WTC11 (cell line): ENCODE measurements at regions not wholly inside any gene's neighbourhood (a gene's known extent, or its start where the extent isn't known, plus 50 kb on each side); places are given as distances from the start of the nearest gene placed in this dataset.

Source experiments
- ATAC-seq: fragments of 200-7000 bp; cut with Tn5 transposase; 2 replicates; pipeline ENCODE4 v1.10.0; 2021; ENCODE audit warnings: mild to moderate bottlenecking, moderate library complexity
- CTCF ChIA-PET: fragments of 300-600 bp; sonication (Branson Sonifier 250); formaldehyde crosslinking; loops from one replicate; lab custom pipeline; 2021; ENCODE audit warnings: antibody characterized with exemption; lab: Charles Lee
- POLR2A ChIA-PET: fragments of 350-600 bp; sonication (Branson Sonifier 250); formaldehyde crosslinking; loops from one replicate; lab custom pipeline; 2021; ENCODE audit warnings: antibody characterized with exemption; lab: Charles Lee
- DNase-seq: peaks from one replicate; pipeline ENCODE4 v3.0.0; 2021; ENCODE audit warnings: low spot score
- H3K27ac Mint-ChIP-seq: 2 replicates; pipeline ENCODE4 v1.8.0; 2021; ENCODE audit warnings: mixed read lengths
- H3K27me3 Mint-ChIP-seq: 2 replicates; pipeline ENCODE4 v1.8.0; 2021; ENCODE audit warnings: low read depth, mild to moderate bottlenecking, moderate library complexity, mixed read lengths
- H3K36me3 Mint-ChIP-seq: 2 replicates; pipeline ENCODE4 v1.8.0; 2021; ENCODE audit warnings: mixed read lengths
- H3K4me1 Mint-ChIP-seq: 2 replicates; pipeline ENCODE4 v1.8.0; 2022; ENCODE audit warnings: mixed read lengths
- H3K4me3 Mint-ChIP-seq: 2 replicates; pipeline ENCODE4 v1.8.0; 2021; ENCODE audit warnings: mild to moderate bottlenecking, moderate library complexity, mixed read lengths
- H3K9me3 Mint-ChIP-seq: 2 replicates; pipeline ENCODE4 v1.8.0; 2021; ENCODE audit warnings: mixed read lengths
- FOXJ3 ChIP-seq: sonication (generic); formaldehyde crosslinking; IDR thresholded peaks from 2 replicates; pipeline ENCODE4 v1.9.0; 2021; ENCODE audit warnings: missing genetic modification reagents, mild to moderate bottlenecking, borderline replicate concordance
- FOXP1 ChIP-seq: sonication (generic); formaldehyde crosslinking; IDR thresholded peaks from 2 replicates; pipeline ENCODE4 v1.8.0; 2022; ENCODE audit warnings: missing genetic modification reagents, mild to moderate bottlenecking, moderate library complexity, borderline replicate concordance
- JUN ChIP-seq: sonication (generic); formaldehyde crosslinking; IDR thresholded peaks from 2 replicates; pipeline ENCODE4 v1.8.0; 2023; ENCODE audit warnings: mild to moderate bottlenecking, missing genetic modification reagents
- RELA ChIP-seq: sonication (generic); formaldehyde crosslinking; IDR thresholded peaks from 2 replicates; pipeline ENCODE4 v1.8.1; 2022; ENCODE audit warnings: missing genetic modification reagents, mild to moderate bottlenecking, borderline replicate concordance
- RORB ChIP-seq: fragments of 250-450 bp; sonication (Bioruptor Pico); IDR thresholded peaks from 2 replicates; pipeline ENCODE4 v1.9.0; 2021; ENCODE audit warnings: mild to moderate bottlenecking
- SMAD4 ChIP-seq: sonication (generic); formaldehyde crosslinking; IDR thresholded peaks from 2 replicates; pipeline ENCODE4 v1.8.0; 2022; ENCODE audit warnings: mild to moderate bottlenecking, missing genetic modification reagents
- SP1 ChIP-seq: sonication (generic); formaldehyde crosslinking; conservative IDR thresholded peaks from 2 replicates; pipeline ENCODE4 v1.8.1; 2022; ENCODE audit warnings: missing genetic modification reagents
- ZNF317 ChIP-seq: sonication (generic); formaldehyde crosslinking; IDR thresholded peaks from 2 replicates; pipeline ENCODE4 v1.8.1; 2023; ENCODE audit warnings: low read depth, mild to moderate bottlenecking, moderate library complexity, missing genetic modification reagents, borderline replicate concordance
- ZNF416 ChIP-seq: fragments of 250-450 bp; sonication (Bioruptor Pico); IDR thresholded peaks from 2 replicates; pipeline ENCODE4 v1.9.0; 2021; ENCODE audit warnings: mild to moderate bottlenecking, inconsistent platforms
- TF ChIP-seq, protein P1 (sequence below): fragments of 250-450 bp; sonication (Bioruptor Pico); IDR thresholded peaks from 2 replicates; pipeline ENCODE4 v2.1.2; 2022; ENCODE audit warnings: mild to moderate bottlenecking, moderate library complexity
- TF ChIP-seq, protein P2 (sequence below): sonication (generic); formaldehyde crosslinking; IDR thresholded peaks from 2 replicates; pipeline ENCODE4 v1.8.1; 2022; ENCODE audit warnings: low read depth, mild to moderate bottlenecking, moderate library complexity, missing genetic modification reagents, borderline replicate concordance
- TF ChIP-seq, protein P3 (sequence below): sonication (generic); formaldehyde crosslinking; IDR thresholded peaks from 2 replicates; pipeline ENCODE4 v1.8.0; 2022; ENCODE audit warnings: mild to moderate bottlenecking, missing genetic modification reagents
- TF ChIP-seq, protein P4 (sequence below): sonication (generic); formaldehyde crosslinking; IDR thresholded peaks from 2 replicates; pipeline ENCODE4 v1.8.1; 2023; ENCODE audit warnings: mild to moderate bottlenecking, missing genetic modification reagents, moderate library complexity

DNA sequence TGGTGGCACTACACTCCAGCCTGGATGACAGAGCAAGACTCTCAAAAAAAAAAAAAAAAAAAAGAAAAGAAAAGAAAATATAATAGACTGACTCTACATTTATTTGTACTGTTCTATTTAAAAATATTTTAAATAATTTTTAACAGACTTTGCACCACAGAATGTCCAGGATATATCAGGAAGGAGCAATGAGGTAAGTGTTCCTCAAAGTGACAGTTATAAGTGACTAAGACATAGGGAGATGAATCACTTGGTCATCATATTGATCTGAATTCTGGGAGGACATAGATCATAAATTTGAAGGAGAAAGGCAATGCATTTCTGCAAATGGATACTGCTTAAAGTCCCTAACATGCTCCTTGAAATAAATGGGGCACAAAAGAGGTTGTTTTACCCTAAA lies 221.5 kb downstream of the KCNC2 start:
- POLR2A ChIA-PET, result interaction anchor here (0.6 kb wide), 1 partner anchor 243 kb away, joined by 5 read pairs; no protein-coding TSS in a partner anchor
- TF ChIP-seq, protein P1, sequence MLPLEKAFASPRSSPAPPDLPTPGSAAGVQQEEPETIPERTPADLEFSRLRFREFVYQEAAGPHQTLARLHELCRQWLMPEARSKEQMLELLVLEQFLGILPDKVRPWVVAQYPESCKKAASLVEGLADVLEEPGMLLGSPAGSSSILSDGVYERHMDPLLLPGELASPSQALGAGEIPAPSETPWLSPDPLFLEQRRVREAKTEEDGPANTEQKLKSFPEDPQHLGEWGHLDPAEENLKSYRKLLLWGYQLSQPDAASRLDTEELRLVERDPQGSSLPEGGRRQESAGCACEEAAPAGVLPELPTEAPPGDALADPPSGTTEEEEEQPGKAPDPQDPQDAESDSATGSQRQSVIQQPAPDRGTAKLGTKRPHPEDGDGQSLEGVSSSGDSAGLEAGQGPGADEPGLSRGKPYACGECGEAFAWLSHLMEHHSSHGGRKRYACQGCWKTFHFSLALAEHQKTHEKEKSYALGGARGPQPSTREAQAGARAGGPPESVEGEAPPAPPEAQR (CRISPR knock-in tag), result no peak
- no peak for TF ChIP-seq RORB (CRISPR knock-in tag)
- TF ChIP-seq ZNF416 (CRISPR knock-in tag), result no peak
- no peak for TF ChIP-seq FOXJ3
- TF ChIP-seq JUN (CRISPR knock-in tag), result no peak
- TF ChIP-seq ZNF317, result no peak
- no peak for TF ChIP-seq RELA (CRISPR knock-in tag)
- TF ChIP-seq, protein P2, sequence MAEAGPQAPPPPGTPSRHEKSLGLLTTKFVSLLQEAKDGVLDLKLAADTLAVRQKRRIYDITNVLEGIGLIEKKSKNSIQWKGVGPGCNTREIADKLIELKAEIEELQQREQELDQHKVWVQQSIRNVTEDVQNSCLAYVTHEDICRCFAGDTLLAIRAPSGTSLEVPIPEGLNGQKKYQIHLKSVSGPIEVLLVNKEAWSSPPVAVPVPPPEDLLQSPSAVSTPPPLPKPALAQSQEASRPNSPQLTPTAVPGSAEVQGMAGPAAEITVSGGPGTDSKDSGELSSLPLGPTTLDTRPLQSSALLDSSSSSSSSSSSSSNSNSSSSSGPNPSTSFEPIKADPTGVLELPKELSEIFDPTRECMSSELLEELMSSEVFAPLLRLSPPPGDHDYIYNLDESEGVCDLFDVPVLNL (CRISPR knock-in tag), result no peak
- TF ChIP-seq FOXP1 (CRISPR knock-in tag), result no peak
- TF ChIP-seq SP1 (CRISPR knock-in tag), result no peak
- TF ChIP-seq, protein P3, sequence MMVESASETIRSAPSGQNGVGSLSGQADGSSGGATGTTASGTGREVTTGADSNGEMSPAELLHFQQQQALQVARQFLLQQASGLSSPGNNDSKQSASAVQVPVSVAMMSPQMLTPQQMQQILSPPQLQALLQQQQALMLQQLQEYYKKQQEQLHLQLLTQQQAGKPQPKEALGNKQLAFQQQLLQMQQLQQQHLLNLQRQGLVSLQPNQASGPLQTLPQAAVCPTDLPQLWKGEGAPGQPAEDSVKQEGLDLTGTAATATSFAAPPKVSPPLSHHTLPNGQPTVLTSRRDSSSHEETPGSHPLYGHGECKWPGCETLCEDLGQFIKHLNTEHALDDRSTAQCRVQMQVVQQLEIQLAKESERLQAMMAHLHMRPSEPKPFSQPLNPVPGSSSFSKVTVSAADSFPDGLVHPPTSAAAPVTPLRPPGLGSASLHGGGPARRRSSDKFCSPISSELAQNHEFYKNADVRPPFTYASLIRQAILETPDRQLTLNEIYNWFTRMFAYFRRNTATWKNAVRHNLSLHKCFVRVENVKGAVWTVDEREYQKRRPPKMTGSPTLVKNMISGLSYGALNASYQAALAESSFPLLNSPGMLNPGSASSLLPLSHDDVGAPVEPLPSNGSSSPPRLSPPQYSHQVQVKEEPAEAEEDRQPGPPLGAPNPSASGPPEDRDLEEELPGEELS (CRISPR knock-in tag), result no peak
- TF ChIP-seq SMAD4 (CRISPR knock-in tag), result no peak
- TF ChIP-seq, protein P4, sequence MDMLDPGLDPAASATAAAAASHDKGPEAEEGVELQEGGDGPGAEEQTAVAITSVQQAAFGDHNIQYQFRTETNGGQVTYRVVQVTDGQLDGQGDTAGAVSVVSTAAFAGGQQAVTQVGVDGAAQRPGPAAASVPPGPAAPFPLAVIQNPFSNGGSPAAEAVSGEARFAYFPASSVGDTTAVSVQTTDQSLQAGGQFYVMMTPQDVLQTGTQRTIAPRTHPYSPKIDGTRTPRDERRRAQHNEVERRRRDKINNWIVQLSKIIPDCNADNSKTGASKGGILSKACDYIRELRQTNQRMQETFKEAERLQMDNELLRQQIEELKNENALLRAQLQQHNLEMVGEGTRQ, result no peak
- TF ChIP-seq, all 79 proteins: peak for 0
- ATAC-seq (no peak), DNase-seq (no peak)
- Mint-ChIP-seq H3K9me3 (no peaks in the 10 kb centered on the region), H3K4me3 (no peak overlapping the region), H3K36me3 (no peaks in the 10 kb centered on the region), H3K27me3 (no peaks in the 10 kb centered on the region), H3K4me1 (no peaks in the 10 kb centered on the region), H3K27ac (no peak overlapping the region)
- CTCF ChIA-PET, result no interaction called here
